Neuronal stem cell (in vitro differentiated cells): ENCODE measurements at regions not wholly inside any gene's neighbourhood (a gene's known extent, or its start where the extent isn't known, plus 50 kb on each side); places are given as distances from the start of the nearest gene placed in this dataset.

Experiments
- DNase-seq: peaks from one replicate; pipeline ENCODE4 v3.0.0-alpha.2; 2013; ENCODE audit warnings: low spot score
- H2AFZ ChIP-seq: one replicate; pipeline ENCODE4 v1.6.1; 2013; ENCODE audit warnings: mild to moderate bottlenecking, low read length, inconsistent platforms
- H2AK5ac ChIP-seq: 2 replicates; pipeline ENCODE4 v1.6.1; 2013; ENCODE audit warnings: low read depth, mild to moderate bottlenecking, inconsistent platforms, low read length, moderate library complexity, mixed read lengths
- H2BK120ac ChIP-seq: 2 replicates; pipeline ENCODE4 v1.6.1; 2013; ENCODE audit warnings: low read depth, mild to moderate bottlenecking, inconsistent platforms, low read length, moderate library complexity, mixed read lengths
- H2BK12ac ChIP-seq: one replicate; pipeline ENCODE4 v1.6.1; 2013; ENCODE audit warnings: low read length, inconsistent platforms
- H2BK15ac ChIP-seq: 2 replicates; pipeline ENCODE4 v1.6.1; 2013; ENCODE audit warnings: mild to moderate bottlenecking, low read length, inconsistent platforms, mixed read lengths
- H2BK5ac ChIP-seq: one replicate; pipeline ENCODE4 v1.6.1; 2013; ENCODE audit warnings: inconsistent platforms, mild to moderate bottlenecking, low read length, moderate library complexity
- H3K14ac ChIP-seq: one replicate; pipeline ENCODE4 v1.6.1; 2013; ENCODE audit warnings: low read length, inconsistent platforms
- H3K18ac ChIP-seq: 2 replicates; pipeline ENCODE4 v1.6.1; 2013; ENCODE audit warnings: low read length, inconsistent platforms
- H3K23ac ChIP-seq: 2 replicates; pipeline ENCODE4 v1.6.1; 2013; ENCODE audit warnings: low read depth, mild to moderate bottlenecking, mixed read lengths, low read length, inconsistent platforms; ENCODE audit not compliant: poor library complexity
- H3K27ac ChIP-seq: replicated peaks from 3 replicates; pipeline ENCODE4 v1.5.1; 2013; ENCODE audit warnings: low read length, inconsistent platforms
- H3K27me3 ChIP-seq, 3 experiments: 2 replicates each; pipeline ENCODE4 v1.6.1; 2013; ENCODE audit warnings: low read length in 3 of 3, mild to moderate bottlenecking in 2 of 3, inconsistent platforms in 1 of 3, low read depth in 1 of 3, mixed read lengths in 1 of 3, moderate library complexity in 1 of 3; ENCODE audit not compliant: control insufficient read depth in 3 of 3, insufficient read depth in 3 of 3
- H3K36me3 ChIP-seq, 2 donors: replicated peaks in 1 of 2; 2 replicates each; pipeline ENCODE4 v1.6.1; 2013; ENCODE audit warnings: low read length in 2 of 2; ENCODE audit not compliant: control insufficient read depth in 2 of 2, insufficient read depth in 2 of 2
- H3K4ac ChIP-seq: 2 replicates; pipeline ENCODE4 v1.6.1; 2013; ENCODE audit warnings: inconsistent platforms, mild to moderate bottlenecking, low read length, moderate library complexity
- H3K4me1 ChIP-seq, 2 donors: 1 replicate in 1 of 2; 2 replicates in 1 of 2; pipeline ENCODE4 v1.6.1; 2013; ENCODE audit warnings: low read length in 2 of 2, low read depth in 1 of 2; ENCODE audit not compliant: control insufficient read depth in 2 of 2, insufficient read depth in 1 of 2
- H3K4me2 ChIP-seq: one replicate; pipeline ENCODE4 v1.6.1; 2013; ENCODE audit warnings: mild to moderate bottlenecking, low read length, inconsistent platforms; ENCODE audit not compliant: insufficient read depth, poor library complexity, severe bottlenecking
- H3K4me3 ChIP-seq, 2 donors: 2 replicates each; pipeline ENCODE4 v1.5.1; 2013; ENCODE audit warnings: low read length in 2 of 2, mild to moderate bottlenecking in 2 of 2, inconsistent platforms in 1 of 2, moderate library complexity in 1 of 2
- H3K79me1 ChIP-seq: one replicate; pipeline ENCODE4 v1.6.1; 2013; ENCODE audit warnings: low read depth, mild to moderate bottlenecking, inconsistent platforms, low read length, moderate library complexity
- H3K9ac ChIP-seq: one replicate; pipeline ENCODE4 v1.6.1; 2013; ENCODE audit warnings: mild to moderate bottlenecking, low read depth, low read length, inconsistent platforms; ENCODE audit not compliant: poor library complexity
- H3K9me3 ChIP-seq, 2 donors: replicated peaks in 1 of 2; 2 replicates each; pipeline versions ENCODE3 to v1.6.1; 2013; ENCODE audit warnings: low read length in 2 of 2, mild to moderate bottlenecking in 2 of 2, inconsistent platforms in 1 of 2, low read depth in 1 of 2, mixed read lengths in 1 of 2, moderate library complexity in 1 of 2; ENCODE audit not compliant: control insufficient read depth in 2 of 2, insufficient read depth in 1 of 2
- H4K8ac ChIP-seq: one replicate; pipeline ENCODE4 v1.6.1; 2013; ENCODE audit warnings: low read depth, mild to moderate bottlenecking, inconsistent platforms, low read length, moderate library complexity
- H4K91ac ChIP-seq: one replicate; pipeline ENCODE4 v1.6.1; 2013; ENCODE audit warnings: low read length, low read depth, mild to moderate bottlenecking, inconsistent platforms; ENCODE audit not compliant: poor library complexity
- WGBS, 2 donors: extraction: QIAGEN DNeasy Blood & Tissue Kit; methylation state at CpG; one replicate each; pipeline ENCODE4 v1.1.7; 2013; ENCODE audit warnings: missing lambda C conversion rate in 2 of 2, mixed read lengths in 1 of 2; ENCODE audit not compliant: insufficient read length in 2 of 2, insufficient replicate concordance in 1 of 2; ENCODE audit errors: extremely low coverage in 2 of 2; 5-methylcytosine and 5-hydroxymethylcytosine counted together

GRCh38 chr14:76589246-76589645 lies 172.0 kb upstream of the VASH1 start:
- Histone ChIP-seq H2BK12ac (no peak overlapping the region), H2AFZ (no peak overlapping the region), H3K9me3 (no peaks in the 10 kb centered on the region), H3K4me3 (no peak overlapping the region), H3K36me3 (no peaks in the 10 kb centered on the region), H4K8ac (no peak overlapping the region), H3K14ac (no peak overlapping the region), H3K4me1 (peaks cover 0 to 4% of the 10 kb centered on the region in 2 donors), H4K91ac (no peak overlapping the region), H3K18ac (no peak overlapping the region), H2AK5ac (no peak overlapping the region), H2BK5ac (no peak overlapping the region), H3K27me3 (no peaks in the 10 kb centered on the region), H2BK15ac (no peak overlapping the region), H3K79me1 (no peaks in the 10 kb centered on the region), H3K27ac (no peak overlapping the region), H3K4ac (no peak overlapping the region), H3K9ac (no peak overlapping the region), H3K23ac (no peak overlapping the region), H2BK120ac (no peak overlapping the region), H3K4me2 (no peak overlapping the region)
- WGBS, 2 donors, result no CpG with 5 or more reads among the region's 4 CpGs
- DNase-seq, result no peak

DNA sequence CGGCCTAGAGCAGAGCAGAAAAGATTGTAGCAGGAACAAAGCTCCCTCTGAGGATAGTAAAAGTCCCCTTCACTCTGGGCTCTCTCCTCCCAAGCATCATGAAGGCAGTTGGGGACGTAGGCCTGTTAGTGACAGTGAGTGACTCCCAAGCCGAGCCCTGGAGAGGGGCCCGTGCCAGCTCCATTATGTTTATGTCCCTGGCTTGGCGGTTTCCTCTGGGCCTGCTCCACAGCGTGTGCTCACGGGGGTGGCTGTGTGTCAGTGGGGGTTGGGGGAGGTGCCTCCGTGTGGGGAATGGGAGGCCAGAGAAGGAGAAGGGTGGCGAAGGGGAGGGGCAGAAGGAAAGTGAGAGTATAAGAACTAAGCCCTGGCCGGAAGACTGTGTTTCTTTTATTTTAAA lies 170.0 kb upstream of the VASH1 start:
- no peak overlapping the region for H3K9ac ChIP-seq
- H3K9me3 ChIP-seq, result no peaks in the 10 kb centered on the region
- H3K14ac ChIP-seq, result no peak overlapping the region
- WGBS, 2 donors, result no CpG with 5 or more reads among the region's 10 CpGs
- H4K91ac ChIP-seq, result no peak overlapping the region
- H4K8ac ChIP-seq, result no peak overlapping the region
- no peak overlapping the region for H3K4me3 ChIP-seq
- H2AFZ ChIP-seq, result peak overlapping the region; percentile 88
- H2BK12ac ChIP-seq, result no peak overlapping the region
- H3K18ac ChIP-seq, result peak overlapping the region; percentile 35
- H3K27me3 ChIP-seq, result no peaks in the 10 kb centered on the region
- H3K27ac ChIP-seq, result peak overlapping the region; percentile 14
- no peak overlapping the region for H3K4ac ChIP-seq
- no peak overlapping the region for H2BK5ac ChIP-seq
- H2BK15ac ChIP-seq, result no peak overlapping the region
- H2BK120ac ChIP-seq, result no peak overlapping the region
- H3K36me3 ChIP-seq, result no peaks in the 10 kb centered on the region
- no peaks in the 10 kb centered on the region for H3K79me1 ChIP-seq
- DNase-seq, result peak; percentile 8
- H2AK5ac ChIP-seq, result no peak overlapping the region
- H3K4me1 ChIP-seq, result peaks cover 0 to 4% of the 10 kb centered on the region in 2 donors
- H3K23ac ChIP-seq, result no peak overlapping the region
- H3K4me2 ChIP-seq, result no peak overlapping the region

DNA sequence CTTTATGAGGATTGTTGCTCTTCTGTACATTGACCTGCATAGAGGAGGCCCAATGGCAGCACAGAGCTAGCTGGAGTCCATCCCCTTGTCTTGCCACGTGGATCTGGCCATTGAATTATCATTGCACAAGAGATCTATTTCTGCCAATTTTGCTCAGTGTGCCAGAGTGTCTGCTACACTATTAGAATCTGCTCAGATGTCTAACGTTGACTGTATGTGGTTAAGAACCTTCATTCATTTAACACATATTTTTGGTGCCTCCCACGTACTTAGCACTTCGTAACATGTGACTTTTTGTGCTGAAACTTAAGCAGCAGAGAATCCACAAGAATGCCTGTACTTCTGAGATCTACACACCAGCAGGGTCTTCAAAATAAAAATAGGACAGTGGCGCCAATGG lies 166.0 kb upstream of the VASH1 start:
- no peak overlapping the region for H4K8ac ChIP-seq
- H3K79me1 ChIP-seq, result no peaks in the 10 kb centered on the region
- H3K9ac ChIP-seq, result no peak overlapping the region
- no peak overlapping the region for H2AFZ ChIP-seq
- H3K4me3 ChIP-seq, result no peak overlapping the region
- no peak overlapping the region for H2AK5ac ChIP-seq
- H3K4ac ChIP-seq, result no peak overlapping the region
- no peak overlapping the region for H3K14ac ChIP-seq
- H2BK120ac ChIP-seq, result no peak overlapping the region
- H3K9me3 ChIP-seq, result peaks cover 0 to 2% of the 10 kb centered on the region in 2 donors
- DNase-seq, result no peak
- no peak overlapping the region for H4K91ac ChIP-seq
- H3K36me3 ChIP-seq, result no peaks in the 10 kb centered on the region
- no peak overlapping the region for H3K27ac ChIP-seq
- H2BK12ac ChIP-seq, result no peak overlapping the region
- no peak overlapping the region for H2BK15ac ChIP-seq
- H3K4me2 ChIP-seq, result no peak overlapping the region
- H3K18ac ChIP-seq, result no peak overlapping the region
- H3K27me3 ChIP-seq, result peaks cover 0 to 4% (median 0%) of the 10 kb centered on the region in 3 experiments
- WGBS, 2 donors, result no CpG with 5 or more reads among the region's 5 CpGs
- peaks cover 0 to 4% of the 10 kb centered on the region in 2 donors for H3K4me1 ChIP-seq
- no peak overlapping the region for H3K23ac ChIP-seq
- H2BK5ac ChIP-seq, result no peak overlapping the region

DNA sequence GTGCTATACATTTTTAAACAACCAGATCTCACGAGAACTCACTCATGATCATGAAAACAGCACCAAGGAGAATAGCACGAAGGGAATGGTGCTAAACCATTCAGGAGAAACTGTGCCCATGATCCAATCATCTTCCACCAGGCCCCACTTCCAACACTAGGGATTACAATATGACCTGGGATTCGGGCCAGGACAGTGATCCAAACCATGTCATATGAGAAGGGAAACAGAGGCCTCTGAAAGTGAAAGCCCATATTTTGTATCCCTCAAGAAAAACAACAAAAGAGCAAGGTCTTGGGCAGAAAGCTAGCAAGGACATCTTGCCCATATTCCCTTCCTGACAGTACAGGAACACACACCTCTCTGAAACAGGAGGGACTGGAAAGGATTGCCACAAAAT lies 163.9 kb upstream of the VASH1 start:
- H3K4ac ChIP-seq, result no peak overlapping the region
- no peak overlapping the region for H2AK5ac ChIP-seq
- no peaks in the 10 kb centered on the region for H3K79me1 ChIP-seq
- no peak overlapping the region for H3K23ac ChIP-seq
- H3K9ac ChIP-seq, result no peak overlapping the region
- H4K8ac ChIP-seq, result no peak overlapping the region
- H3K36me3 ChIP-seq, result no peaks in the 10 kb centered on the region
- no peak overlapping the region for H2BK120ac ChIP-seq
- H3K9me3 ChIP-seq, result peaks cover 0 to 3% of the 10 kb centered on the region in 2 donors
- no peak overlapping the region for H3K4me3 ChIP-seq
- no peak overlapping the region for H3K18ac ChIP-seq
- H2BK15ac ChIP-seq, result no peak overlapping the region
- no peak for DNase-seq
- H2BK5ac ChIP-seq, result no peak overlapping the region
- WGBS, 2 donors, result no CpG with 5 or more reads among the region's 3 CpGs
- no peak overlapping the region for H2AFZ ChIP-seq
- peaks cover 0 to 4% (median 0%) of the 10 kb centered on the region in 3 experiments for H3K27me3 ChIP-seq
- H3K4me1 ChIP-seq, result no peaks in the 10 kb centered on the region
- no peak overlapping the region for H3K27ac ChIP-seq
- H4K91ac ChIP-seq, result no peak overlapping the region
- no peak overlapping the region for H3K14ac ChIP-seq
- no peak overlapping the region for H2BK12ac ChIP-seq
- no peak overlapping the region for H3K4me2 ChIP-seq
